ENCODE measurements at regions not wholly inside any gene's neighbourhood (a gene's known extent, or its start where the extent isn't known, plus 50 kb on each side); places are given as distances from the start of the nearest gene placed in this dataset.
"Not testable (repeated sequence)": the region's sequence is repeated elsewhere in the genome, so short reads cannot be mapped to it uniquely, and the experiment has no call there.

DNA sequence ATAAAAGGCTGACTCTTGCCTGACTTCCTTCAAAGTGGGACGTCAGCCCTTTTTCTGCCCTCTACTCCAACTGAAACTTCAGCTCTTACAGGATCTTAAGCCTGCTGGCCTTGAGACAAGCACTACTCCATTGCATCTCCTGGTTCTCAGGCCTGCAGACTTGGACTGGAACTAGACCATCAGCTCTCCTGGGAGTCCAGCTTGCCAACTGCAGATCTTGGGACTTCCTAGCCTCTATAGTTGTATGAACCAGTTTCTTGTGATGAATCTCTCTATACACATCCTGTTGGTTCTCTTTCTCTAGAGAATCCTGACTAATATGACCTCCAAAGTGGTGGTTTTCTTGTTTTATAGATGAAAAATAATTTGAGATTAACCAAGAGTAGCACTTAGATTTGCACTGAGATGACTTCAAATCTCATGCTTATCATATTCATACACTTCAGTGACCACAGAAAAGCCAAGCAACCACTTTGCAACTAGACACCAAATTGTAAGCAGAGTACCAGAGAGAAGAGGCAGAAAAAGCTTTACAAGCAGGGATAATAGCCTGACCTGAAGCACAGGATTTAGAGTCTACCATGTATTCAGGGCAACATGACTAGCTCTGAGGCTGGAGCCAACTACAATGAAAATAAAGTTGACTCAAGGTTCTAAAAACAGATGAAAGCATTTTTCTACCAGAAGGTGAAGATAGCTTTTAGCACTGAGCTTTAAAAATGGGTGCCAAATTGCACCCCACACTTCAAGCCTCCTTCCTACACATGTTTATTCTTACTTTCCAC lies 661.3 kb upstream of the USP24 start:
- no peak for ATAC-seq
- H3K4me3 Mint-ChIP-seq, result no peak overlapping the region
- H3K9me3 Mint-ChIP-seq, result no peaks in the 10 kb centered on the region

DNA sequence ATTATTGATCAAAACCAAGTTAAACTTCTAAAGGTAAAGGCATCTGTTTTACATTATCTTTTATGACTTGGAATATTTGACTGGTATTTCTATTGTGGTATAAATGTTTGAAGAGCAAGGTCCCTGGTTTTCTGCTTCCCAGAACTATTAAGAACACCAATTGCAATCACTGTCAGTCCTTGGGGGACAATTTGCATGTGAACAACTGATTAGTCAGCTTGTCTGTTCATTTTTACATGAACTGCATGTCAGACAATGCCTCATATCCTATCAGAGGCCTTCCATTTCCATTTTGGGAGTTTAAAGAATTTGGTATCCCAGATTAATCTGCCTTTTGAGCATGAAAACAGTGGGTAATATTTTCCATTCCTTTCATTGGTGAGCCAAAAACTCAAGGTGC lies 654.9 kb upstream of the USP24 start:
- ATAC-seq (no peak), DNase-seq (ENCODE audit: low spot score) (no peak)
- H3K27ac Mint-ChIP-seq, result no peak overlapping the region
- H3K4me1 Mint-ChIP-seq (ENCODE audit: low read depth in 2 of 2), result no peaks in the 10 kb centered on the region
- H3K36me3 Mint-ChIP-seq, result no peaks in the 10 kb centered on the region
- peaks cover 2 to 9% of the 10 kb centered on the region in 2 donors for H3K27me3 Mint-ChIP-seq
- no peak overlapping the region for H3K4me3 Mint-ChIP-seq
- H3K9me3 Mint-ChIP-seq, result no peaks in the 10 kb centered on the region

More for the DNA sequence above, 661.3 kb upstream of the USP24 start:
- Mint-ChIP-seq H3K36me3 (no peaks in the 10 kb centered on the region), H3K27me3 (peaks cover 0 to 17% of the 10 kb centered on the region in 2 donors), H3K27ac (no peak overlapping the region), H3K4me1 (ENCODE audit: low read depth in 2 of 2) (no peaks in the 10 kb centered on the region)
- no peak for DNase-seq (ENCODE audit: low spot score)

DNA sequence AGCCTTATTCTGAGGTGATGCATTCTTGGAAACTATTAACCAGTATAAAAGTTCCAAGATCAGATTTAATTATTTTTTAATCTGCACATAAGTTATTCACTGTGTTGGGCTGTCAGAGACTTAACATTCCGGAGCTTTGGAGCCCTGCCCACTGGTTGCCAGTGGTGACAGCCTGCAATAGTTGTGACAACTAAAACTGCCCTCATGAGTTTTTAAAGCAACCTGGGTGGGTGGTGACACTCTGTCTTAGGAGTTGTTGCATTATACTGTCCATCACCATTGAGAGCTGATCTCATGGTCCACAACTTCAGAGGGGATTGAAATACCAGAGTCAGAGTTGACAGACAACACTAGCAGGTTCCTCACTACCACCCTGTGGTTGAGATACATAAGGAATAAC lies 653.9 kb upstream of the USP24 start:
- Mint-ChIP-seq H3K4me3 (no peak overlapping the region), H3K36me3 (no peaks in the 10 kb centered on the region), H3K4me1 (ENCODE audit: low read depth in 2 of 2) (no peaks in the 10 kb centered on the region), H3K27ac (no peak overlapping the region), H3K27me3 (peaks cover 2 to 9% of the 10 kb centered on the region in 2 donors), H3K9me3 (no peaks in the 10 kb centered on the region)
- ATAC-seq (no peak), DNase-seq (ENCODE audit: low spot score) (no peak)

DNA sequence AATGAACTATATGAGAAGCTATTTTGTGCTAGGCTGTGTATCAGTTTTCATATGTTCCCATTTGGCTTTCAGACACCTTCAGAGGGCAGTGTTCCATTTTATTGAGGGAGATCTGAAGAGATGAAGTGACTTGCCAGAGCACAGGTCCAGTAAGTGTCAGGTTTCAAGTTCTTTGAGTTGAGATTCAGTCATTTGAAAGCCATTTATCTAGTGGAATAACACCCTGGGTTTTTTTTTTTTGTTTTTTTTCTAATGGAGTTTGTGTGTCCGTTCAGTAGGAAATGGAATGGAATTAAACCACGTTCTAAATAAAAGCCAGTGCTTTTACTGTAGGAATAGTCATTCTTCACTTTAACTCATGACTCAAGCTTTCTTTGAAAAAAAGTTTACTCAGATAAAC lies 652.9 kb upstream of the USP24 start:
- DNase-seq (ENCODE audit: low spot score) (no peak), ATAC-seq (no peak)
- Mint-ChIP-seq H3K27me3 (peaks cover 2 to 7% of the 10 kb centered on the region in 2 donors), H3K4me3 (no peak overlapping the region), H3K9me3 (no peaks in the 10 kb centered on the region), H3K36me3 (no peaks in the 10 kb centered on the region), H3K27ac (no peak overlapping the region), H3K4me1 (ENCODE audit: low read depth in 2 of 2) (no peaks in the 10 kb centered on the region)

DNA sequence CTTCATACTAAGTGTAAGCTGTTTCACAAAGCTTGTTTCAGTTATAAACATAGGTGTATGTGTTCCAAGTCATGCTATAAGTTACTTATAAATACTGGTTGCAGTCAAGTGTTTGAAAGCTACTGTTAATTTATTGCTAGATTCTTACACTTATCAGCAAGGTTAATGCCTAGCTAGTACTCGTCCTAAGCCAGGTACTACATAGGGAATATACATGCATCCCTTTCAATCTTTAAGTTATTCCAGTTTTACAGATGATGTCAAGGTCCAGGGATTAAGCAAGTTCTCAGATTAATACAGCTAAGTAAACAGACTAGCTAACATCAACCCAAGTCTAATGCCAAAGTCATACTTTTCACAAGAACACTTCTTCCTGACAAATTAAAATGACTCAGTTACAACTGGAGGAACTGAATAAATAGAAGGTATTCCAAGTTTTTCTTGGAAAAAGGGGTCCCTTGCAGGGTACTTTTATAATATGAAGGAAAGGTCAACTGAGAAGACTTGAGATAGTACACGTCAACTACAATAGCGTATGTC lies 652.2 kb upstream of the USP24 start:
- Mint-ChIP-seq H3K27ac (no peak overlapping the region), H3K36me3 (no peaks in the 10 kb centered on the region), H3K4me3 (no peak overlapping the region), H3K9me3 (no peaks in the 10 kb centered on the region), H3K4me1 (ENCODE audit: low read depth in 2 of 2) (no peaks in the 10 kb centered on the region), H3K27me3 (peaks cover under 1 to 2% of the 10 kb centered on the region in 2 donors)
- DNase-seq (ENCODE audit: low spot score) (no peak), ATAC-seq (no peak)

DNA sequence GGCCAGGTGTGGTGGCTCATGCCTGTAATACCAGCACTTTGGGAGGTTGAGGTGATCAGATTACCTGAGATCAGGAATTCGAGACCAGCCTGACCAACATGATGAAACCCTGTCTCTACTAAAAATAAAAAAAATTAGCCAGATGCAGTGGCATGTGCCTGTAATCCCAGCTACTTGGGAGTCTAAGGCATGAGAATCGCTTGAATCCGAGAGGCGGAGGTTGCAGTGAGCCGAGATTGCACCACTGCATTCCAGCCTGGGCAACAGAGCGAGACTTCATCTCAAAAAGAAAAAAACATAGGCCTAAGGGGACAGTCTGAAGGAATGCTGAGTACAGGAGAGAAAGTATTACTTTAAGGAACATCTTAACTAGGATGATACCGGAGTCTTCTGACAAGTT lies 650.6 kb upstream of the USP24 start:
- not testable (repeated sequence) for H3K4me1 Mint-ChIP-seq (ENCODE audit: low read depth in 2 of 2); DNase-seq (ENCODE audit: low spot score); H3K9me3 Mint-ChIP-seq; H3K27me3 Mint-ChIP-seq; H3K4me3 Mint-ChIP-seq; ATAC-seq; H3K36me3 Mint-ChIP-seq; H3K27ac Mint-ChIP-seq

DNA sequence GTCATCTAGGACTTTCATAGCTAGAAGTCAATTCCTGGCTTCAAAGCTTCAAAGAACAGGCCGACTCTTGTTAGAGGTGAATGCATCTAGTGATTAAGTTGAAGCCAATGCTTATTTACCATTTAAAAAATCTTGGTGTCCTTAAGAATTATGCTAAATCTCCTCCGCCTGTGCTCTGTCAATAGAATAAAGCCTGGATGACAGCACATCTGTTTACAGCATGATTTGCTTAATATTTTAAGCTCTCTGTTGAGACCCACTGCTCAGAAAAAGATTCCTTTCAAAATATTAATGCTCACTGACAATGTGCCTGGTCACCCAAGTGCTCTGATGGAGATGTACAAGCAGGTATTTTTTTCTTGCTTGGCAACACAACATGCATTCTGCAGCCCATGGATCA lies 649.1 kb upstream of the USP24 start:
- no peak for ATAC-seq
- Mint-ChIP-seq H3K4me3 (no peak overlapping the region), H3K36me3 (no peaks in the 10 kb centered on the region), H3K27ac (no peak overlapping the region), H3K27me3 (peaks cover under 1 to 4% of the 10 kb centered on the region in 2 donors), H3K4me1 (ENCODE audit: low read depth in 2 of 2) (no peaks in the 10 kb centered on the region), H3K9me3 (no peaks in the 10 kb centered on the region)
- no peak for DNase-seq (ENCODE audit: low spot score)

DNA sequence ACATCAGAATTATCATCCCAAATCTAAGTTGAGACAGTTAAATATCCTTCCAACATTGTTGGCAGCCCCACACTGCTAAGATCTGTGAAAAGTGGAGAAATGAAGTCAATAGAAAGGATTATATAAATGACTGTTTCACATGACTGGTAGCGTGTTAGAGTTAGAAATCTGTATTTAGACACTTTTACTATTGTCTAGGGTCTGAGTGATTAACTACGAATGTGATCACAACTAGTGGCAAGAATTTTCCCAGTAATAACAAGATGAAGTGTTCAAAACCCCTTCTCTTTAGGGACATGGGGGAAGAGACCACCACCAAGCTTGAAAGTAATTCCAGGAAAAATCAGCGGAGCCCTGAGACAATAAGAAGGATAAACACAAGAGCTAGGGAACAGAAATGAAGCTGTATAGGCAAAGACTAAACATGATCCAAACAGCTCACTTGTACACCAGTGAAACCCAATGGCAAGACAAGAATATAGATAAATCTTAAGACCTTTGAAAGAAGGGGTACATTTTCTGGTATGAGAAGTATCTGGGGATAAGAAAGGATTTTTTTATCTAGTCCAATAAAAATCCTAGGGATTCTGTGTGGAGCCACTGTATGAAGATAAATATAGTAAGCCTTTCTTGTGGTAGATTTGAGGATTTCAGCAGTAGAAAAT lies 646.6 kb upstream of the USP24 start:
- Mint-ChIP-seq H3K4me1 (ENCODE audit: low read depth in 2 of 2) (no peaks in the 10 kb centered on the region), H3K27ac (no peak overlapping the region), H3K4me3 (no peak overlapping the region), H3K9me3 (no peaks in the 10 kb centered on the region), H3K36me3 (no peaks in the 10 kb centered on the region), H3K27me3 (peaks cover 4 to 8% of the 10 kb centered on the region in 2 donors)
- DNase-seq (ENCODE audit: low spot score) (no peak), ATAC-seq (no peak)

DNA sequence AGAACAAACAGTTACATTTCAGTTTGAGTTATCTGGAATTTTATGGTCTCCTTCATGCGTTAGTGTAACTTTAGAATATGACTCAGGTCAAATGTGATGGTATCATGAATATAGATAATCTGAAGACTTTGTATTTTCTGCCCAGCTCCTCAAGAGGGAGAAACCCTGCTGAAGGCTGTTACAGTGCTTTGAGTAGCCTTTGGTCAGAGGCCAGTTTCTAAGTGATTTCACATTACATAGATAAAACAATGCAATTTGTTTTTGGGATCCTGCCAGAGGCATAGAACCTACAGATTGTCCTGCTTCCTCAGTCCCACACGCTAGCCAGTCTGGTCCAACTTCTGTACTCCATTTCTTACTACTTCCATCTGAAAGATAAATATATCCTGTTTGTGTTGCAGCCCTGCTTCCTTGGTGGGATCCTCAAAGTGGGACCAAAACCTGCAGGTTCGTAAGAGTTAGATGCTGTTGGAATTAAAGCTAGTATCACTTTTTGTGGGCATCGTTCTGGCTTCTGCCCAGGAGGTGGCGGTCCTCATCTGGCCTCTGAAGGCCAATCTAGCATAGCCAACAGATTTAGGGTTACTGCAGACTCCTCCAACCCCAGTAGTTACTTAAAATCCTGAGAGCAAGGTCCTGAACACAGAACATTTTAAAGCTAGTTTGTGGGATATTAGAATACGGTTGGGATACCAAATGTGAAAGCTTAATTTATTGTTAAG lies 645.8 kb upstream of the USP24 start:
- no peaks in the 10 kb centered on the region for H3K4me1 Mint-ChIP-seq (ENCODE audit: low read depth in 2 of 2)
- H3K27ac Mint-ChIP-seq, result no peak overlapping the region
- no peak overlapping the region for H3K4me3 Mint-ChIP-seq
- no peak for DNase-seq (ENCODE audit: low spot score)
- ATAC-seq, result no peak
- peaks cover 4 to 9% of the 10 kb centered on the region in 2 donors for H3K27me3 Mint-ChIP-seq
- H3K36me3 Mint-ChIP-seq, result no peaks in the 10 kb centered on the region
- no peaks in the 10 kb centered on the region for H3K9me3 Mint-ChIP-seq

DNA sequence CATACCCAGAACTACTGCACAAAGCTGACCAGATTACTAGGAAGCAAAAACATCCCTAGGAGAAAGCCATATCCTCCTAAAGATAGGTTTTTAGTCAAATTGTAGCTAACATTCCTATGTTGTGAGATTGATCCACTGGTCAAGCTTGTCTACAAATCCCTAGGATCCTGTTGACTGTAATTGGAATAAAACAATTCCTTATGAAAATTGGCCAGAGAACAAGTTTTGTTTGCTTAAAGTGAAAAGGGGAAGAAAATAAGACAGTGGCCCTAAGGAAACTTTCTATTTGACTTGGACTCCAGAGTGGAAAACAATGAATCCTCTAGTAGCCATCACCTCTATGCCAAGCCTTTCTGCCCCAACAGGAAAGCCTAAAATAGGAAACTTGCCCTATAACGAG lies 645.2 kb upstream of the USP24 start:
- Mint-ChIP-seq H3K27ac (no peak overlapping the region), H3K4me3 (no peak overlapping the region), H3K36me3 (no peaks in the 10 kb centered on the region), H3K4me1 (ENCODE audit: low read depth in 2 of 2) (no peaks in the 10 kb centered on the region), H3K9me3 (no peaks in the 10 kb centered on the region), H3K27me3 (peaks cover 4 to 13% of the 10 kb centered on the region in 2 donors)
- ATAC-seq (no peak), DNase-seq (ENCODE audit: low spot score) (no peak)

DNA sequence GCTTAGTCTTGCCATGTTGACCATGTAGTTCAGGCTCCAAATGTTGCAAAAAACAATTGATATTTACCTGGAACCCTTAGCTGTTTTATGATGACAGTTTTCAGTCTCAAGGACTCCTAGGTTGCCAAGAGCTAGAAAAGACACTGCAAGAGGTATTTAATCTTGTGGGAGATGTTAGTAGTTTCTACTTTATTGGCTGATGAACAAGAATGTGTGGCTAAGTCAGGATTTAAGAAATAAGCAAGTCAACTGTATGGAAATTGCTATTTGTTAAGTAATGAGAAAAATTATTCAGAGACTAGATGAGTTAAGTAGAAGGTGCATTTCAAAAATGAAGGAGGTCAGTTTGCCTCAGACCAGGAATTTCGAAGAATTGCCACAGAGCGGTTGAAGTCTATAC lies 639.7 kb upstream of the USP24 start:
- H3K4me3 Mint-ChIP-seq, result no peak overlapping the region
- no peaks in the 10 kb centered on the region for H3K4me1 Mint-ChIP-seq (ENCODE audit: low read depth in 2 of 2)

DNA sequence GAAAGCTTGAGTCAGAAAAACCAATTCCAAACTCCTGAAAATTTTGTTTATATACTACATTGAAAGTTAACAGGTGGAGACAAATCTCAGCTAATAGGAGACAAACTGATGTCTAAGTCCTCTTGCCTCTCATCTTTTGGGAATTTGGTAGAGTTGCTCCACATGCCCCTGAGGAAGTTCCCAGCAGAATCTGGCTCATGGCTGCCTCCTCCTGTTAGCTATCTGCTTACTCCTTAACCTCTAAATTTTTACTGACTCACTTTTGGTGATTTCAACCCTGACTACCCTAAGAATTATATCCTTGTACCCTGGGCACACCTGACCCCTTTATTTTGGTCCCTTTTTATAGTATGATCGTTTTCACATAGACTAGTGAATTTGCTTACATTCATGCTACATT lies 633.7 kb upstream of the USP24 start:
- ATAC-seq (no peak), DNase-seq (ENCODE audit: low spot score) (no peak)
- H3K4me3 Mint-ChIP-seq, result no peak overlapping the region
- no peaks in the 10 kb centered on the region for H3K36me3 Mint-ChIP-seq
- H3K27ac Mint-ChIP-seq, result no peak overlapping the region
- peaks cover 8% of the 10 kb centered on the region for H3K9me3 Mint-ChIP-seq
- no peaks in the 10 kb centered on the region for H3K4me1 Mint-ChIP-seq (ENCODE audit: low read depth in 2 of 2)
- peaks cover 0 to 10% of the 10 kb centered on the region in 2 donors for H3K27me3 Mint-ChIP-seq

More for the DNA sequence above, 639.7 kb upstream of the USP24 start:
- DNase-seq (ENCODE audit: low spot score) (no peak), ATAC-seq (no peak)
- Mint-ChIP-seq H3K27ac (no peak overlapping the region), H3K36me3 (no peaks in the 10 kb centered on the region), H3K9me3 (peaks cover 8% of the 10 kb centered on the region), H3K27me3 (peaks cover 12 to 13% of the 10 kb centered on the region in 2 donors)

DNA sequence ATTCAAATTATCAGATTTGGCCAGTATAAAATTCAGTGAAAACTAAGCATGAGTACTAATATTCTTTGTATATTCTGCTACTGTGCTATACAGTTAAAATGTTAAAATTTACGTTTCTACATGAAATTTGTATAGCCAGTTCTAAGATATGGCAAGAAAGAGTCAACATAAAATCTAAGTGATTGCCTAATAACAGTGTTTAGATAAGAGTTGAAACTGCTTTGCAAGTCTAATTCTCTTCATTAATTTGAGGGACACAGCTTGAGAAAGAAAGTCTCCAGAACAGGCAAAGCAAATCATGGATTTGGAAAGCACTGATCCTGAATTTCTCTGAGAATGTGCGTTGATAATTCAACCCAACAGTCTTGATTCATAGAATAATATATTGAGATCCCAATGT lies 630.9 kb upstream of the USP24 start:
- peaks cover 3% of the 10 kb centered on the region in 2 donors for H3K27me3 Mint-ChIP-seq

DNA sequence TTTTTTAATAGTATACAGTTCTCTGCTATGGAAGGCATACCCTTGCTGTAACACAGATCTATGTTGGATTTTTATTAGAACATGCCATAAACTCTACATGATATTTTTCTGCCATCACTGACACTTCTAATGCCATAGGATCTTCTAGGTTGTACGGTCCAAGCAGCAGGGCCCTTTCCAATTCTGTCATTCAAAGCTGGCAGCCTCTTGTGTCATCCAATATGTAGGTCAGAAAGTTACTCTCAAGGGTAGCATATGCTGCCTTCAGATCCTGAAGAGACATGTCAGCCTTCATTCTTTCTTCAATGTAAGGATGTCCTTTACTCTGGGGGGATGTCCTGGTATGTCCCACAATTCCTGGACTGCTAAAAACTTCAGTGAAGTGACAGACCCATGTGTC lies 629.2 kb upstream of the USP24 start:
- peaks cover 5 to 10% of the 10 kb centered on the region in 2 donors for H3K27me3 Mint-ChIP-seq
- no peaks in the 10 kb centered on the region for H3K36me3 Mint-ChIP-seq
- no peaks in the 10 kb centered on the region for H3K9me3 Mint-ChIP-seq
- H3K4me3 Mint-ChIP-seq, result no peak overlapping the region
- H3K27ac Mint-ChIP-seq, result no peak overlapping the region
- DNase-seq (ENCODE audit: low spot score) (no peak), ATAC-seq (no peak)
- no peaks in the 10 kb centered on the region for H3K4me1 Mint-ChIP-seq (ENCODE audit: low read depth in 2 of 2)

More for the DNA sequence above, 630.9 kb upstream of the USP24 start:
- H3K36me3 Mint-ChIP-seq, result no peaks in the 10 kb centered on the region
- ATAC-seq (no peak), DNase-seq (ENCODE audit: low spot score) (no peak)
- peaks cover 3% of the 10 kb centered on the region for H3K9me3 Mint-ChIP-seq
- H3K4me1 Mint-ChIP-seq (ENCODE audit: low read depth in 2 of 2), result no peaks in the 10 kb centered on the region
- no peak overlapping the region for H3K4me3 Mint-ChIP-seq
- H3K27ac Mint-ChIP-seq, result no peak overlapping the region
